ENCODE measurements at regions not wholly inside any gene's neighbourhood (a gene's known extent, or its start where the extent isn't known, plus 50 kb on each side); places are given as distances from the start of the nearest gene placed in this dataset.

DNA sequence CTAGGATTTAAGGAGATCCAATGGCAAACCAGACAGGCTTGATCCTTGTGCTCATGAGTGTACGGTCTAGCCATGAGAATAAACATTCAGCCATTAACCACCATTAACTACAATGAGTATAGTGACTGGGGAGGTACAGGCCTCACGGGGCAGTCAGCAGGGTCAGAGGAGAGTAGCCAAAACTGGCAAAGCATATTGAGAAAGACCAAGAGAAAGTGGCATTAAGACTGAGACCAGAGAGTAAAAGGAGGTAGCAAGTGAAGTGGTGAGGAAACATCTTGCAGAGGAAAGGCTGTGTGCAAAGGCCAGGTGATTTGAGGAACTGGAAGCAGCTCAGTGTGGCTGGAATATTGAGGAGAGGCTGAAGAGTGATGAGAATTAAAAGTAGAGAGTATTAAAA lies 407.2 kb upstream of the LMCD1 start:
- Histone ChIP-seq H3K9me3 (ENCODE audit: control insufficient read depth in 4 of 4, low read length in 3 of 4) (no peaks in the 10 kb centered on the region), H3K36me3 (ENCODE audit: control insufficient read depth in 4 of 4, insufficient read depth in 3 of 4, low read depth in 1 of 4, low read length in 3 of 4) (no peaks in the 10 kb centered on the region), H3K4me3 (ENCODE audit: low read depth in 1 of 3, low read length in 3 of 3) (no peak overlapping the region), H3K27me3 (ENCODE audit: control insufficient read depth in 4 of 4, insufficient read depth in 4 of 4, low read length in 3 of 4) (no peaks in the 10 kb centered on the region), H3K27ac (ENCODE audit: low read depth in 1 of 2, low read length in 2 of 2) (no peak overlapping the region), H3K9ac (ENCODE audit: low read depth in 1 of 2, low read length in 2 of 2) (no peak overlapping the region), H3K4me1 (ENCODE audit: control insufficient read depth in 4 of 4, insufficient read depth in 4 of 4, low read length in 3 of 4) (no peaks in the 10 kb centered on the region)
- 83% methylated on average over 2 of the region's 2 CpGs for WGBS
- no peak for DNase-seq (ENCODE audit: low spot score)
- TF ChIP-seq, protein P1, sequence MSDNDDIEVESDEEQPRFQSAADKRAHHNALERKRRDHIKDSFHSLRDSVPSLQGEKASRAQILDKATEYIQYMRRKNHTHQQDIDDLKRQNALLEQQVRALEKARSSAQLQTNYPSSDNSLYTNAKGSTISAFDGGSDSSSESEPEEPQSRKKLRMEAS (IDR thresholded peaks at IDR 0.05), result no peak
- TF ChIP-seq EGR1 (IDR thresholded peaks at IDR 0.05; ENCODE audit: low read depth in 2 of 2), result no peak

DNA sequence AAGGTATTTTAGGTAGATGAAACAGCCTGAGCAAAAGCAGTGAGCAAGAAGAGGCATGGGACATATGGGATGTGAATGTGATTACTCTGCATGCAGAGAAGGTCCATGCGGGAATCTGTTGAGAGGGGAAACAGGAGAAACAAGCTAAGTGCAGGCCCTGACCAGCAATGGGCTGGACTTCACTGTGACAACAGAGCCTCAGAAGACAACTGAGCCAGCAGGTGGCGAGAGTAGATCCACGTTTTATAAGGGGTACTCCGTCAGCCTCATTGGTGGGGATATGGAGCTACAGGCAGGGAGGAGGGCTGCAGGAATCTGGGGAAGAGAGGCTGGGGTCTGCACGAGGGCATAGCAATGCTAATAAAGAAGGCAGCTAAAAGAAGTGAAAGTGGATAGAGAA lies 405.9 kb upstream of the LMCD1 start:
- Histone ChIP-seq H3K36me3 (ENCODE audit: control insufficient read depth in 4 of 4, insufficient read depth in 3 of 4, low read depth in 1 of 4, low read length in 3 of 4) (no peaks in the 10 kb centered on the region), H3K9ac (ENCODE audit: low read depth in 1 of 2, low read length in 2 of 2) (no peak overlapping the region), H3K9me3 (ENCODE audit: control insufficient read depth in 4 of 4, low read length in 3 of 4) (no peaks in the 10 kb centered on the region), H3K4me1 (ENCODE audit: control insufficient read depth in 4 of 4, insufficient read depth in 4 of 4, low read length in 3 of 4) (no peaks in the 10 kb centered on the region), H3K4me3 (ENCODE audit: low read depth in 1 of 3, low read length in 3 of 3) (no peak overlapping the region), H3K27me3 (ENCODE audit: control insufficient read depth in 4 of 4, insufficient read depth in 4 of 4, low read length in 3 of 4) (no peaks in the 10 kb centered on the region), H3K27ac (ENCODE audit: low read depth in 1 of 2, low read length in 2 of 2) (no peak overlapping the region)
- TF ChIP-seq YY1 (IDR thresholded peaks at IDR 0.05) (no peak), EGR1 (IDR thresholded peaks at IDR 0.05; ENCODE audit: low read depth in 2 of 2) (no peak), SP1 (IDR thresholded peaks at IDR 0.05) (no peak), GABPA (IDR thresholded peaks at IDR 0.05 in 1 of 2, conservative IDR thresholded peaks at IDR 0.05 in 1 of 2) (no peak), HNF4A (conservative IDR thresholded peaks at IDR 0.05) (no peak), TAF1 (conservative IDR thresholded peaks at IDR 0.05) (no peak), FOXA2 (IDR thresholded peaks at IDR 0.05) (no peak)
- TF ChIP-seq, protein P1 (IDR thresholded peaks at IDR 0.05), result no peak
- TF ChIP-seq, protein P2, sequence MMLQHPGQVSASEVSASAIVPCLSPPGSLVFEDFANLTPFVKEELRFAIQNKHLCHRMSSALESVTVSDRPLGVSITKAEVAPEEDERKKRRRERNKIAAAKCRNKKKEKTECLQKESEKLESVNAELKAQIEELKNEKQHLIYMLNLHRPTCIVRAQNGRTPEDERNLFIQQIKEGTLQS (IDR thresholded peaks at IDR 0.05), result no peak
- WGBS, result 49% methylated on average over 5 of the region's 5 CpGs
- no peak for DNase-seq (ENCODE audit: low spot score)

DNA sequence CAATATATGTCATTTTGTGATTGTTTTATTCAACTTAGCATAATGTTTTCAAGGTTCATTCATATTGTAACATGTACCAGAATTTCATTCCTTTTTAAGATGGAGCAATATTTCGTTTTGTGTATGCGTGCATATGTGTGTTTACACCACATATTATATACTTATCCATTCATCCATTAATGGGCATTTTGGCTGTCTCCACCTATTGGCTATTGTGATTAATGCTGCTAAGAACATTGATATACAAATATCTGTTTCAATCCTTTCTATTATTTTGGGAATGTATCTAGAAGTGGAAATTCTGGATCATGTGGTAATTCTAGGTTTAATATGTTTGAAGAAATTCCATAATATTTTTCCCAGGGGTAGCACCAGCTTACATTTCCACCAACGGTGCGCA lies 403.9 kb upstream of the LMCD1 start:
- Histone ChIP-seq H3K9ac (ENCODE audit: low read depth in 1 of 2, low read length in 2 of 2) (no peak overlapping the region), H3K27ac (ENCODE audit: low read depth in 1 of 2, low read length in 2 of 2) (no peak overlapping the region), H3K27me3 (ENCODE audit: control insufficient read depth in 4 of 4, insufficient read depth in 4 of 4, low read length in 3 of 4) (no peaks in the 10 kb centered on the region), H3K9me3 (ENCODE audit: control insufficient read depth in 4 of 4, low read length in 3 of 4) (no peaks in the 10 kb centered on the region), H3K4me1 (ENCODE audit: control insufficient read depth in 4 of 4, insufficient read depth in 4 of 4, low read length in 3 of 4) (no peaks in the 10 kb centered on the region), H3K36me3 (ENCODE audit: control insufficient read depth in 4 of 4, insufficient read depth in 3 of 4, low read depth in 1 of 4, low read length in 3 of 4) (no peaks in the 10 kb centered on the region), H3K4me3 (ENCODE audit: low read depth in 1 of 3, low read length in 3 of 3) (no peak overlapping the region)
- 92% methylated on average over 4 of the region's 4 CpGs for WGBS
- TF ChIP-seq HNF4G (IDR thresholded peaks at IDR 0.05) (no peak), TAF1 (conservative IDR thresholded peaks at IDR 0.05) (no peak), EGR1 (IDR thresholded peaks at IDR 0.05; ENCODE audit: low read depth in 2 of 2) (no peak), FOXA1 (IDR thresholded peaks at IDR 0.05) (no peak), GABPA (IDR thresholded peaks at IDR 0.05 in 1 of 2, conservative IDR thresholded peaks at IDR 0.05 in 1 of 2) (no peak), HNF4A (conservative IDR thresholded peaks at IDR 0.05) (no peak), NR2F2 (IDR thresholded peaks at IDR 0.05) (no peak), SP1 (IDR thresholded peaks at IDR 0.05) (no peak), YY1 (IDR thresholded peaks at IDR 0.05) (no peak)
- TF ChIP-seq, protein P3, sequence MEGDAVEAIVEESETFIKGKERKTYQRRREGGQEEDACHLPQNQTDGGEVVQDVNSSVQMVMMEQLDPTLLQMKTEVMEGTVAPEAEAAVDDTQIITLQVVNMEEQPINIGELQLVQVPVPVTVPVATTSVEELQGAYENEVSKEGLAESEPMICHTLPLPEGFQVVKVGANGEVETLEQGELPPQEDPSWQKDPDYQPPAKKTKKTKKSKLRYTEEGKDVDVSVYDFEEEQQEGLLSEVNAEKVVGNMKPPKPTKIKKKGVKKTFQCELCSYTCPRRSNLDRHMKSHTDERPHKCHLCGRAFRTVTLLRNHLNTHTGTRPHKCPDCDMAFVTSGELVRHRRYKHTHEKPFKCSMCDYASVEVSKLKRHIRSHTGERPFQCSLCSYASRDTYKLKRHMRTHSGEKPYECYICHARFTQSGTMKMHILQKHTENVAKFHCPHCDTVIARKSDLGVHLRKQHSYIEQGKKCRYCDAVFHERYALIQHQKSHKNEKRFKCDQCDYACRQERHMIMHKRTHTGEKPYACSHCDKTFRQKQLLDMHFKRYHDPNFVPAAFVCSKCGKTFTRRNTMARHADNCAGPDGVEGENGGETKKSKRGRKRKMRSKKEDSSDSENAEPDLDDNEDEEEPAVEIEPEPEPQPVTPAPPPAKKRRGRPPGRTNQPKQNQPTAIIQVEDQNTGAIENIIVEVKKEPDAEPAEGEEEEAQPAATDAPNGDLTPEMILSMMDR (IDR thresholded peaks at IDR 0.05; ENCODE audit: low read depth, low read length, missing input control), result no peak
- TF ChIP-seq, protein P4, sequence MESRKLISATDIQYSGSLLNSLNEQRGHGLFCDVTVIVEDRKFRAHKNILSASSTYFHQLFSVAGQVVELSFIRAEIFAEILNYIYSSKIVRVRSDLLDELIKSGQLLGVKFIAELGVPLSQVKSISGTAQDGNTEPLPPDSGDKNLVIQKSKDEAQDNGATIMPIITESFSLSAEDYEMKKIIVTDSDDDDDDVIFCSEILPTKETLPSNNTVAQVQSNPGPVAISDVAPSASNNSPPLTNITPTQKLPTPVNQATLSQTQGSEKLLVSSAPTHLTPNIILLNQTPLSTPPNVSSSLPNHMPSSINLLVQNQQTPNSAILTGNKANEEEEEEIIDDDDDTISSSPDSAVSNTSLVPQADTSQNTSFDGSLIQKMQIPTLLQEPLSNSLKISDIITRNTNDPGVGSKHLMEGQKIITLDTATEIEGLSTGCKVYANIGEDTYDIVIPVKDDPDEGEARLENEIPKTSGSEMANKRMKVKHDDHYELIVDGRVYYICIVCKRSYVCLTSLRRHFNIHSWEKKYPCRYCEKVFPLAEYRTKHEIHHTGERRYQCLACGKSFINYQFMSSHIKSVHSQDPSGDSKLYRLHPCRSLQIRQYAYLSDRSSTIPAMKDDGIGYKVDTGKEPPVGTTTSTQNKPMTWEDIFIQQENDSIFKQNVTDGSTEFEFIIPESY (IDR thresholded peaks at IDR 0.05), result no peak
- TF ChIP-seq, protein P5, sequence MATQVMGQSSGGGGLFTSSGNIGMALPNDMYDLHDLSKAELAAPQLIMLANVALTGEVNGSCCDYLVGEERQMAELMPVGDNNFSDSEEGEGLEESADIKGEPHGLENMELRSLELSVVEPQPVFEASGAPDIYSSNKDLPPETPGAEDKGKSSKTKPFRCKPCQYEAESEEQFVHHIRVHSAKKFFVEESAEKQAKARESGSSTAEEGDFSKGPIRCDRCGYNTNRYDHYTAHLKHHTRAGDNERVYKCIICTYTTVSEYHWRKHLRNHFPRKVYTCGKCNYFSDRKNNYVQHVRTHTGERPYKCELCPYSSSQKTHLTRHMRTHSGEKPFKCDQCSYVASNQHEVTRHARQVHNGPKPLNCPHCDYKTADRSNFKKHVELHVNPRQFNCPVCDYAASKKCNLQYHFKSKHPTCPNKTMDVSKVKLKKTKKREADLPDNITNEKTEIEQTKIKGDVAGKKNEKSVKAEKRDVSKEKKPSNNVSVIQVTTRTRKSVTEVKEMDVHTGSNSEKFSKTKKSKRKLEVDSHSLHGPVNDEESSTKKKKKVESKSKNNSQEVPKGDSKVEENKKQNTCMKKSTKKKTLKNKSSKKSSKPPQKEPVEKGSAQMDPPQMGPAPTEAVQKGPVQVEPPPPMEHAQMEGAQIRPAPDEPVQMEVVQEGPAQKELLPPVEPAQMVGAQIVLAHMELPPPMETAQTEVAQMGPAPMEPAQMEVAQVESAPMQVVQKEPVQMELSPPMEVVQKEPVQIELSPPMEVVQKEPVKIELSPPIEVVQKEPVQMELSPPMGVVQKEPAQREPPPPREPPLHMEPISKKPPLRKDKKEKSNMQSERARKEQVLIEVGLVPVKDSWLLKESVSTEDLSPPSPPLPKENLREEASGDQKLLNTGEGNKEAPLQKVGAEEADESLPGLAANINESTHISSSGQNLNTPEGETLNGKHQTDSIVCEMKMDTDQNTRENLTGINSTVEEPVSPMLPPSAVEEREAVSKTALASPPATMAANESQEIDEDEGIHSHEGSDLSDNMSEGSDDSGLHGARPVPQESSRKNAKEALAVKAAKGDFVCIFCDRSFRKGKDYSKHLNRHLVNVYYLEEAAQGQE (IDR thresholded peaks at IDR 0.05), result no peak
- TF ChIP-seq, protein P2 (IDR thresholded peaks at IDR 0.05), result no peak
- no peak for DNase-seq (ENCODE audit: low spot score)
